SK-N-SH (cell line): ENCODE measurements at regions not wholly inside any gene's neighbourhood (a gene's known extent, or its start where the extent isn't known, plus 50 kb on each side); places are given as distances from the start of the nearest gene placed in this dataset.

Experiments
- CTCF ChIA-PET: fragments of 300-600, 350-600 bp; formaldehyde crosslinking; extraction: SDS; loops from one replicate; lab custom pipeline; 2021; lab: Yijun Ruan, JAX
- POLR2A ChIA-PET: fragments of 350-600 bp; sonication (Branson Sonifier 250); formaldehyde crosslinking; extraction: SDS; loops from one replicate; lab custom pipeline; 2020; ENCODE audit warnings: antibody characterized with exemption, inconsistent platforms; lab: Yijun Ruan, JAX
- DNase-seq: peaks from one replicate; pipeline ENCODE4 v3.0.0; 2012
- H2AFZ ChIP-seq: fragments of 200-600 bp; sonication (generic); 2 replicates; pipeline ENCODE4 v1.8.1; 2016; ENCODE audit warnings: antibody characterized with exemption, mild to moderate bottlenecking, low read depth
- H3F3A ChIP-seq: fragments of 200-600 bp; sonication (generic); replicated peaks from 2 replicates; pipeline ENCODE3; 2016; ENCODE audit warnings: antibody characterized with exemption, mild to moderate bottlenecking; ENCODE audit not compliant: insufficient read depth
- H3K27ac ChIP-seq, 2 experiments: fragments of 200-500 bp in 1 of 2; fragments of 200-600 bp in 1 of 2; sonication (Bioruptor generic) in 1 of 2; sonication (generic), shearing (Covaris generic) in 1 of 2; 2 replicates each; pipeline versions ENCODE4 v1.5.1 to v1.6.1; 2014 to 2016; ENCODE audit warnings: low read depth in 2 of 2, inconsistent platforms in 1 of 2, low read length in 1 of 2, mild to moderate bottlenecking in 1 of 2, mixed read lengths in 1 of 2
- H3K27me3 ChIP-seq: fragments of 200-600 bp; sonication (generic), shearing (Covaris generic); 2 replicates; pipeline ENCODE4 v1.6.1; 2016; ENCODE audit warnings: mixed run types; ENCODE audit not compliant: insufficient read depth
- H3K36me3 ChIP-seq, 2 experiments: fragments of 200-500 bp in 1 of 2; fragments of 200-600 bp in 1 of 2; sonication (Bioruptor generic) in 1 of 2; sonication (generic) in 1 of 2; replicated peaks in 1 of 2; 2 replicates each; pipeline versions ENCODE3 to v1.5.1; 2014 to 2016; ENCODE audit warnings: low read length in 1 of 2, mild to moderate bottlenecking in 1 of 2; ENCODE audit not compliant: insufficient read depth in 2 of 2, control insufficient read depth in 1 of 2
- H3K4me1 ChIP-seq, 2 experiments: fragments of 200-500 bp in 1 of 2; fragments of 200-600 bp in 1 of 2; sonication (Bioruptor generic) in 1 of 2; sonication (generic), shearing (Covaris generic) in 1 of 2; 2 replicates each; pipeline versions ENCODE4 v1.5.1 to v1.6.1; 2014 to 2016; ENCODE audit warnings: low read depth in 1 of 2, low read length in 1 of 2, mixed run types in 1 of 2; ENCODE audit not compliant: insufficient read depth in 2 of 2, control insufficient read depth in 1 of 2
- H3K4me2 ChIP-seq: fragments of 200-600 bp; sonication (generic), shearing (Covaris generic); 2 replicates; pipeline ENCODE4 v1.6.1; 2017; ENCODE audit warnings: mixed run types
- H3K4me3 ChIP-seq, 2 experiments: fragments of 200-500 bp in 1 of 2; fragments of 200-600 bp in 1 of 2; sonication (Bioruptor generic) in 1 of 2; sonication (generic), shearing (Covaris generic) in 1 of 2; 2 replicates each; pipeline versions ENCODE4 v1.5.1 to v1.8.1; 2014 to 2016; ENCODE audit warnings: low read depth in 2 of 2, inconsistent platforms in 1 of 2, low read length in 1 of 2, mild to moderate bottlenecking in 1 of 2, mixed read lengths in 1 of 2, moderate library complexity in 1 of 2
- H3K79me2 ChIP-seq: fragments of 200-600 bp; sonication (generic); 2 replicates; pipeline ENCODE4 v1.8.1; 2017; ENCODE audit warnings: mild to moderate bottlenecking; ENCODE audit not compliant: insufficient read depth
- H3K9ac ChIP-seq: fragments of 200-600 bp; sonication (generic); 2 replicates; pipeline ENCODE4 v1.6.1; 2017; ENCODE audit warnings: mixed run types
- H3K9me2 ChIP-seq: fragments of 200-600 bp; sonication (generic); 2 replicates; pipeline ENCODE4 v1.6.1; 2017; ENCODE audit warnings: mixed run types
- H3K9me3 ChIP-seq: fragments of 200-600 bp; sonication (generic); 2 replicates; pipeline ENCODE4 v1.6.1; 2017; ENCODE audit warnings: mixed run types, mild to moderate bottlenecking, moderate library complexity
- H4K20me1 ChIP-seq: fragments of 200-600 bp; sonication (generic); 2 replicates; pipeline ENCODE4 v1.6.1; 2017; ENCODE audit warnings: mild to moderate bottlenecking, mixed run types; ENCODE audit not compliant: insufficient read depth
- CHD2 ChIP-seq: fragments of 150-350 bp; IDR thresholded peaks from 2 replicates; pipeline ENCODE4 v1.6.1; 2018; ENCODE audit warnings: low read length; ENCODE audit not compliant: partially characterized antibody
- ELF1 ChIP-seq: IDR thresholded peaks from 2 replicates; pipeline ENCODE4 v1.4.0; 2012
- EP300 ChIP-seq, 2 experiments: IDR thresholded peaks; 2 replicates each; pipeline versions ENCODE4 v1.4.0 to v1.6.1; 2012; ENCODE audit warnings: borderline replicate concordance in 1 of 2, low read depth in 1 of 2, low read length in 1 of 2
- EZH2phosphoT487 ChIP-seq: fragments of 200-600 bp; sonication (generic); IDR thresholded peaks from 2 replicates; pipeline ENCODE4 v1.6.1; 2017; ENCODE audit warnings: low read depth, mixed run types, mild to moderate bottlenecking, antibody characterized with exemption, moderate library complexity, borderline replicate concordance
- GATA2 ChIP-seq: sonication (generic); formaldehyde crosslinking; IDR thresholded peaks from 2 replicates; pipeline ENCODE4 v1.5.0; 2020; ENCODE audit warnings: mild to moderate bottlenecking, missing genetic modification reagents
- JUND ChIP-seq: IDR thresholded peaks from 2 replicates; pipeline ENCODE4 v1.4.0; 2012
- MEF2A ChIP-seq: IDR thresholded peaks from 2 replicates; pipeline ENCODE4 v1.4.0; 2012; ENCODE audit warnings: low read depth, borderline replicate concordance
- NFIC ChIP-seq: IDR thresholded peaks from 2 replicates; pipeline ENCODE4 v1.4.0; 2012; ENCODE audit warnings: borderline replicate concordance
- POLR2AphosphoS5 ChIP-seq: IDR thresholded peaks from 2 replicates; pipeline ENCODE4 v1.6.1; 2012; ENCODE audit warnings: low read depth, low read length
- RAD21 ChIP-seq: IDR thresholded peaks from 2 replicates; pipeline ENCODE4 v1.6.1; 2012; ENCODE audit warnings: mild to moderate bottlenecking, low read length
- RCOR1 ChIP-seq: fragments of 150-350 bp; IDR thresholded peaks from 2 replicates; pipeline ENCODE4 v1.6.1; 2017; ENCODE audit warnings: antibody characterized with exemption, low read length
- RFX5 ChIP-seq: IDR thresholded peaks from 2 replicates; pipeline ENCODE4 v1.6.1; 2012; ENCODE audit warnings: mild to moderate bottlenecking, improper control_type of control experiment, low read length
- SIN3A ChIP-seq: IDR thresholded peaks from 2 replicates; pipeline ENCODE4 v1.6.1; 2012; ENCODE audit warnings: low read depth, mild to moderate bottlenecking, low read length, moderate library complexity, borderline replicate concordance
- SMC3 ChIP-seq: IDR thresholded peaks from 2 replicates; pipeline ENCODE4 v1.6.1; 2012; ENCODE audit warnings: low read depth, low read length, improper control_type of control experiment
- TEAD4 ChIP-seq: IDR thresholded peaks from 2 replicates; pipeline ENCODE4 v1.4.0; 2012; ENCODE audit warnings: mild to moderate bottlenecking, borderline replicate concordance; ENCODE audit not compliant: insufficient read depth
- WGBS: methylation state at CpG from one replicate; pipeline ENCODE4 v1.1.6; 2017; ENCODE audit warnings: low lambda C conversion rate; 5-methylcytosine and 5-hydroxymethylcytosine counted together
- TF ChIP-seq, protein P1 (sequence below): fragments of 150-350 bp; IDR thresholded peaks from 2 replicates; pipeline ENCODE4 v1.6.1; 2016; ENCODE audit warnings: mild to moderate bottlenecking, low read depth, low read length
- TF ChIP-seq, protein P2 (sequence below): IDR thresholded peaks from 2 replicates; pipeline ENCODE4 v1.4.0; 2012; ENCODE audit warnings: low read depth, borderline replicate concordance
- TF ChIP-seq, protein P3 (sequence below): IDR thresholded peaks from 2 replicates; pipeline ENCODE4; 2012

DNA sequence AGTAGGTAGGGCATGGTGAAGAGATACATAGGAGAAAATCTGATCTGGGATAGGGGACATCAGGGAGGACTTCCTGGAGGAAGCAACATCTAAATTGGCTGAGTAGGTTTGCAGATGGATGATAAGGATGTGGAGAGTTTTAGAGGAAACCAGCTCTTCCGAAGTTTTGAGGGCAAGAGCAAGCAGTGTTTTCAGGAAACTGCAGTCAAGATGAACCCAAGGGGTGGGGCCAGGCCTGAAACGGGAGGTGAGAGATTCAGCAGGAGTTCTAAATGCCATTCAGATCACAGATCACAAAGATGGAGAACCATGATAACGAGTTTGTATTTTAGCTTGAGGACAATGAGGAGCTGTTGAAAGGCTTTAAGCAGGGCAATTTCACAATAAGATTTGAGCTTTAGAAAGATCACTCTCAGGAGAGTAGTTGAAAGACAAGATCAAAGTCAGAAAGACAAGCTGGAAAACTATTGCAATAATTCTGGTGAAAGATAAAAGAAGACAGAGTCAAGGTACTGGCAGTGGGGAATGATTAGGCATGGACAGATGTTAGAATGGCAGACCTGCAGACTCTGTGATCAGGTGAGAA, 70.1 kb upstream of the PLXNC1 start:
- H2AFZ ChIP-seq, result no peak overlapping the region
- no peaks in the 10 kb centered on the region for H3K9me2 ChIP-seq
- ChIA-PET CTCF (interaction anchor here (0.6 to 6.7 kb wide), 5 partner anchors 10 to 575 kb away, joined by 3 to 68 read pairs (median 4); no protein-coding TSS in a partner anchor), POLR2A (no interaction called here)
- no peaks in the 10 kb centered on the region for H3K9me3 ChIP-seq
- H3F3A ChIP-seq, result no peaks in the 10 kb centered on the region
- no peak overlapping the region for H3K4me3 ChIP-seq
- WGBS, result 48% methylated on average over 3 of the region's 3 CpGs
- H3K9ac ChIP-seq, result no peak overlapping the region
- no peak for DNase-seq
- no peak overlapping the region for H3K4me2 ChIP-seq
- H3K27me3 ChIP-seq, result no peaks in the 10 kb centered on the region
- no peak overlapping the region for H3K27ac ChIP-seq
- no peaks in the 10 kb centered on the region for H3K36me3 ChIP-seq
- no peaks in the 10 kb centered on the region for H3K79me2 ChIP-seq
- TF ChIP-seq TEAD4 (no peak), NFIC (no peak), EP300 (IDR thresholded peaks at IDR 0.05; ENCODE audit: borderline replicate concordance in 1 of 2, low read depth in 1 of 2, low read length in 1 of 2) (no peak), RFX5 (no peak), EZH2phosphoT487 (no peak), GATA2 (CRISPR knock-in tag) (no peak), CHD2 (no peak), RCOR1 (no peak), MEF2A (no peak), ELF1 (no peak), SMC3 (no peak), RAD21 (no peak), SIN3A (no peak), JUND (no peak), POLR2AphosphoS5 (no peak)
- TF ChIP-seq, protein P1, sequence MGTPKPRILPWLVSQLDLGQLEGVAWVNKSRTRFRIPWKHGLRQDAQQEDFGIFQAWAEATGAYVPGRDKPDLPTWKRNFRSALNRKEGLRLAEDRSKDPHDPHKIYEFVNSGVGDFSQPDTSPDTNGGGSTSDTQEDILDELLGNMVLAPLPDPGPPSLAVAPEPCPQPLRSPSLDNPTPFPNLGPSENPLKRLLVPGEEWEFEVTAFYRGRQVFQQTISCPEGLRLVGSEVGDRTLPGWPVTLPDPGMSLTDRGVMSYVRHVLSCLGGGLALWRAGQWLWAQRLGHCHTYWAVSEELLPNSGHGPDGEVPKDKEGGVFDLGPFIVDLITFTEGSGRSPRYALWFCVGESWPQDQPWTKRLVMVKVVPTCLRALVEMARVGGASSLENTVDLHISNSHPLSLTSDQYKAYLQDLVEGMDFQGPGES, result no peak
- TF ChIP-seq, protein P2, sequence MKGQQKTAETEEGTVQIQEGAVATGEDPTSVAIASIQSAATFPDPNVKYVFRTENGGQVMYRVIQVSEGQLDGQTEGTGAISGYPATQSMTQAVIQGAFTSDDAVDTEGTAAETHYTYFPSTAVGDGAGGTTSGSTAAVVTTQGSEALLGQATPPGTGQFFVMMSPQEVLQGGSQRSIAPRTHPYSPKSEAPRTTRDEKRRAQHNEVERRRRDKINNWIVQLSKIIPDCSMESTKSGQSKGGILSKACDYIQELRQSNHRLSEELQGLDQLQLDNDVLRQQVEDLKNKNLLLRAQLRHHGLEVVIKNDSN, result no peak
- TF ChIP-seq, protein P3, sequence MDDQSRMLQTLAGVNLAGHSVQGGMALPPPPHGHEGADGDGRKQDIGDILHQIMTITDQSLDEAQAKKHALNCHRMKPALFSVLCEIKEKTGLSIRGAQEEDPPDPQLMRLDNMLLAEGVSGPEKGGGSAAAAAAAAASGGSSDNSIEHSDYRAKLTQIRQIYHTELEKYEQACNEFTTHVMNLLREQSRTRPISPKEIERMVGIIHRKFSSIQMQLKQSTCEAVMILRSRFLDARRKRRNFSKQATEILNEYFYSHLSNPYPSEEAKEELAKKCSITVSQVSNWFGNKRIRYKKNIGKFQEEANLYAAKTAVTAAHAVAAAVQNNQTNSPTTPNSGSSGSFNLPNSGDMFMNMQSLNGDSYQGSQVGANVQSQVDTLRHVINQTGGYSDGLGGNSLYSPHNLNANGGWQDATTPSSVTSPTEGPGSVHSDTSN, result no peak
- peaks cover 0 to 7% of the 10 kb centered on the region in 2 experiments; a peak in 2 of 4 replicates for H3K4me1 ChIP-seq
- no peaks in the 10 kb centered on the region for H4K20me1 ChIP-seq
